ENCODE measurements at regions not wholly inside any gene's neighbourhood (a gene's known extent, or its start where the extent isn't known, plus 50 kb on each side); places are given as distances from the start of the nearest gene placed in this dataset.

DNA sequence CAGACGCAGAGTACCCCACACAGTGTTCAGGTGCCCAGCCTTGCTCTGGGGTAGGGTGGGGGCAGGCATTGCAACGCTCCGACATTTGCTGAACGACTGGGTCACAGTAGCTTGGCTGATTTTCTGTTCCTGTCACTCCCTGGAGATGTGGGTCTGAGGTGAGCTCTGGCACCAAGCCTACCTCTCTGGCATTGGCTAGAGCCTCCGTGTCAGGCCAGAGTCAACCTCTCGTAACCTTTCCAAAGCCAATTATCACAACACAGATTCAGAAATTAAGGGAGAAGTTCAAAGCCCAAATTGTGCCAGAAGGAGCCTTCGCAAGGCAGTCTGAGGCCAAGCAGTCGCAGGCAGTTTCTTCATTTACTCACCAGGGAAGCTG, 117.2 kb downstream of the IRS2 start:
- H3K18ac ChIP-seq (ENCODE audit: insufficient read length, low read depth, low read length): no peak overlapping the region
- H3K14ac ChIP-seq (ENCODE audit: insufficient read depth, low read length): peak overlapping the region; percentile 24; the same call in 1 of the 2 replicates
- no peak overlapping the region for H2BK5ac ChIP-seq (ENCODE audit: insufficient read length, low read length)
- no peak overlapping the region for H2BK20ac ChIP-seq (ENCODE audit: low read depth, low read length, poor library complexity, severe bottlenecking)
- no peaks in the 10 kb centered on the region for H3K79me2 ChIP-seq (ENCODE audit: insufficient read depth, low read length)
- H3K4me1 ChIP-seq (ENCODE audit: insufficient read depth, low read length): no peaks in the 10 kb centered on the region
- no peak overlapping the region for H3K27ac ChIP-seq (ENCODE audit: insufficient read length, low read depth, low read length)
- H3K79me1 ChIP-seq (ENCODE audit: insufficient read depth, low read depth, low read length, poor library complexity, severe bottlenecking): no peaks in the 10 kb centered on the region
- H3T11ph ChIP-seq (ENCODE audit: low read length): no peak overlapping the region
- no CpG with 5 or more reads among the region's 8 CpGs for WGBS (ENCODE audit: extremely low coverage, insufficient read length, low lambda C conversion rate)
- H3K27ac Mint-ChIP-seq: peak overlapping the region in 1 of 3 experiments; percentile 70; a peak in 3 of 7 replicates
- no peak overlapping the region for H2BK120ac ChIP-seq (ENCODE audit: low read depth, low read length, poor library complexity, severe bottlenecking)
- TF ChIP-seq, protein P1, sequence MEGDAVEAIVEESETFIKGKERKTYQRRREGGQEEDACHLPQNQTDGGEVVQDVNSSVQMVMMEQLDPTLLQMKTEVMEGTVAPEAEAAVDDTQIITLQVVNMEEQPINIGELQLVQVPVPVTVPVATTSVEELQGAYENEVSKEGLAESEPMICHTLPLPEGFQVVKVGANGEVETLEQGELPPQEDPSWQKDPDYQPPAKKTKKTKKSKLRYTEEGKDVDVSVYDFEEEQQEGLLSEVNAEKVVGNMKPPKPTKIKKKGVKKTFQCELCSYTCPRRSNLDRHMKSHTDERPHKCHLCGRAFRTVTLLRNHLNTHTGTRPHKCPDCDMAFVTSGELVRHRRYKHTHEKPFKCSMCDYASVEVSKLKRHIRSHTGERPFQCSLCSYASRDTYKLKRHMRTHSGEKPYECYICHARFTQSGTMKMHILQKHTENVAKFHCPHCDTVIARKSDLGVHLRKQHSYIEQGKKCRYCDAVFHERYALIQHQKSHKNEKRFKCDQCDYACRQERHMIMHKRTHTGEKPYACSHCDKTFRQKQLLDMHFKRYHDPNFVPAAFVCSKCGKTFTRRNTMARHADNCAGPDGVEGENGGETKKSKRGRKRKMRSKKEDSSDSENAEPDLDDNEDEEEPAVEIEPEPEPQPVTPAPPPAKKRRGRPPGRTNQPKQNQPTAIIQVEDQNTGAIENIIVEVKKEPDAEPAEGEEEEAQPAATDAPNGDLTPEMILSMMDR (conservative IDR thresholded peaks at IDR 0.05): no peak
- H3K27me3 Mint-ChIP-seq (ENCODE audit: low read depth): no peaks in the 10 kb centered on the region
- H2AFZ ChIP-seq (ENCODE audit: low read length): no peak overlapping the region
- H3K36me3 Mint-ChIP-seq (ENCODE audit: insufficient read depth in 1 of 3, low read depth in 3 of 3): no peaks in the 10 kb centered on the region
- no peak overlapping the region for H3K4ac ChIP-seq (ENCODE audit: low read depth, low read length)
- no peaks in the 10 kb centered on the region for H4K20me1 ChIP-seq (ENCODE audit: control insufficient read depth, insufficient read depth, insufficient read length)
- H2AK5ac ChIP-seq (ENCODE audit: insufficient read length, low read length): no peak overlapping the region
- H3K56ac ChIP-seq (ENCODE audit: insufficient read length, low read depth, low read length): no peak overlapping the region
- no peaks in the 10 kb centered on the region for H3K23me2 ChIP-seq (ENCODE audit: insufficient read length, low read depth, low read length, poor library complexity, severe bottlenecking)
- peaks cover 9 to 16% of the 10 kb centered on the region in 2 experiments for H3K4me1 Mint-ChIP-seq
- no peaks in the 10 kb centered on the region for H3K9me3 Mint-ChIP-seq
- no peaks in the 10 kb centered on the region for H3K9me3 ChIP-seq (ENCODE audit: control insufficient read depth, low read depth, low read length)
- no peak for DNase-seq
- H3K27me3 ChIP-seq (ENCODE audit: insufficient read depth, low read length): no peaks in the 10 kb centered on the region
- no peak overlapping the region for H4K8ac ChIP-seq (replicated peaks; ENCODE audit: insufficient read length, low read depth, low read length)
- no peak overlapping the region for H2BK12ac ChIP-seq (ENCODE audit: insufficient read length, low read depth, low read length)
- no peak overlapping the region for H3K4me2 ChIP-seq (ENCODE audit: insufficient read depth, insufficient read length, low read length)
- H3K23ac ChIP-seq (ENCODE audit: insufficient read length, low read depth, low read length): no peak overlapping the region
- H2BK15ac ChIP-seq (ENCODE audit: low read depth, low read length): no peak overlapping the region
- H3K4me3 Mint-ChIP-seq: no peak overlapping the region
- no peak overlapping the region for H4K5ac ChIP-seq (ENCODE audit: insufficient read length, low read depth, low read length)
- no peak overlapping the region for H3K9ac ChIP-seq (ENCODE audit: extremely low read depth, insufficient read length, low read length)
- H4K91ac ChIP-seq (ENCODE audit: insufficient read length, low read depth, low read length): no peak overlapping the region

Data from H9 (cell line).